Karpas-422 (cell line): ENCODE measurements at regions not wholly inside any gene's neighbourhood (a gene's known extent, or its start where the extent isn't known, plus 50 kb on each side); places are given as distances from the start of the nearest gene placed in this dataset.
"Not testable (repeated sequence)": the region's sequence is repeated elsewhere in the genome, so short reads cannot be mapped to it uniquely, and the experiment has no call there.

Experiments
- DNase-seq: peaks from one replicate; pipeline ENCODE4 v3.0.0-alpha.2; 2015
- H2AFZ ChIP-seq: fragments of 200-600 bp; sonication (generic); 2 replicates; pipeline ENCODE4 v1.6.1; 2014; ENCODE audit warnings: antibody characterized with exemption, low read length, mixed read lengths
- H3K27ac ChIP-seq: fragments of 200-600 bp; sonication (generic); 2 replicates; pipeline ENCODE4 v1.5.1; 2014; ENCODE audit warnings: mild to moderate bottlenecking, low read length, moderate library complexity
- H3K27me3 ChIP-seq: fragments of 200-600 bp; sonication (generic); 2 replicates; pipeline ENCODE4 v1.6.1; 2014; ENCODE audit warnings: low read length, mixed read lengths
- H3K36me3 ChIP-seq: fragments of 200-600 bp; sonication (generic); 2 replicates; pipeline ENCODE4 v1.6.1; 2014; ENCODE audit warnings: low read length, mixed read lengths; ENCODE audit not compliant: insufficient read depth
- H3K4me1 ChIP-seq: fragments of 200-600 bp; sonication (generic); 2 replicates; pipeline ENCODE4 v1.6.1; 2014; ENCODE audit warnings: mild to moderate bottlenecking, low read length, mixed read lengths
- H3K4me2 ChIP-seq: fragments of 200-600 bp; sonication (generic); 2 replicates; pipeline ENCODE4 v1.6.1; 2014; ENCODE audit warnings: low read length, low read depth, mild to moderate bottlenecking; ENCODE audit not compliant: poor library complexity, severe bottlenecking
- H3K4me3 ChIP-seq: fragments of 200-600 bp; sonication (generic); 2 replicates; pipeline ENCODE4 v1.5.1; 2014; ENCODE audit warnings: mild to moderate bottlenecking, antibody characterized with exemption, low read length, mixed read lengths
- H3K79me2 ChIP-seq: fragments of 200-600 bp; sonication (generic); 2 replicates; pipeline ENCODE4 v1.6.1; 2014; ENCODE audit warnings: mild to moderate bottlenecking, low read length, mixed read lengths
- H3K9ac ChIP-seq: fragments of 200-600 bp; sonication (generic); 2 replicates; pipeline ENCODE4 v1.6.0; 2014; ENCODE audit warnings: low read length
- H3K9me2 ChIP-seq: fragments of 200-600 bp; sonication (generic), shearing (Covaris generic); replicated peaks from 2 replicates; pipeline ENCODE4 v1.6.0; 2014; ENCODE audit warnings: mild to moderate bottlenecking, low read length, moderate library complexity; ENCODE audit not compliant: insufficient read depth
- H3K9me3 ChIP-seq: fragments of 300-700, 200-600 bp; sonication (generic); 2 replicates; pipeline ENCODE4 v1.6.1; 2014; ENCODE audit warnings: low read length, mixed read lengths
- H4K20me1 ChIP-seq: fragments of 200-600 bp; sonication (generic); 2 replicates; pipeline ENCODE4 v1.6.1; 2014; ENCODE audit warnings: mild to moderate bottlenecking, antibody characterized with exemption, low read length, low read depth; ENCODE audit not compliant: insufficient read depth
- small RNA-seq: library from RNA; depleted of rRNA; stranded (forward); fragments of <200 nt; gene quantifications from one replicate; pipeline ENCODE3, GENCODE V24; 2014

DNA sequence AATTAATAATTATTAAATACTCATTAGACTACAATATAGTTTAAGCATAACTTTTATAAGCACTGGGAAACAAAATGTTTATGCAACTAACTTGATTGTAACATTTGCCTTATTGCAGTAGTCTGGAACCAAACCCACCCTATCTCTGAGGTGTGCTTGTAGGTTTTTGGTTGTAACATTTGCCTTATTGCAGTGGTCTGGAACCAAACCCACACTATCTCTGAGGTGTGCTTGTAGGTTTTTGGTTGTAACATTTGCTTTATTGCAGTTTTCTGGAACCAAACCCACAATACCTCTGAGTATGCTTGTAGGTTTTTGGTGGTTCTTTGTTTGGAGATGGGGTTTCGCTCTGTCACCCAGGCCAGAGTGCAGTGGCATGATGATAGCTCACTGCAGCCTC is 1376.4 kb upstream of the DEFB115 start:
- not testable (repeated sequence) for H3K9me2 ChIP-seq, H3K27me3 ChIP-seq, H2AFZ ChIP-seq, H3K9ac ChIP-seq, H3K4me3 ChIP-seq, H3K36me3 ChIP-seq, H3K79me2 ChIP-seq, H3K4me2 ChIP-seq, H4K20me1 ChIP-seq, H3K27ac ChIP-seq
- H3K9me3 ChIP-seq, result peaks cover 20% of the 10 kb centered on the region; the same call in 1 of the 2 replicates
- DNase-seq, result peak; percentile 46
- H3K4me1 ChIP-seq, result peaks cover 11% of the 10 kb centered on the region

DNA sequence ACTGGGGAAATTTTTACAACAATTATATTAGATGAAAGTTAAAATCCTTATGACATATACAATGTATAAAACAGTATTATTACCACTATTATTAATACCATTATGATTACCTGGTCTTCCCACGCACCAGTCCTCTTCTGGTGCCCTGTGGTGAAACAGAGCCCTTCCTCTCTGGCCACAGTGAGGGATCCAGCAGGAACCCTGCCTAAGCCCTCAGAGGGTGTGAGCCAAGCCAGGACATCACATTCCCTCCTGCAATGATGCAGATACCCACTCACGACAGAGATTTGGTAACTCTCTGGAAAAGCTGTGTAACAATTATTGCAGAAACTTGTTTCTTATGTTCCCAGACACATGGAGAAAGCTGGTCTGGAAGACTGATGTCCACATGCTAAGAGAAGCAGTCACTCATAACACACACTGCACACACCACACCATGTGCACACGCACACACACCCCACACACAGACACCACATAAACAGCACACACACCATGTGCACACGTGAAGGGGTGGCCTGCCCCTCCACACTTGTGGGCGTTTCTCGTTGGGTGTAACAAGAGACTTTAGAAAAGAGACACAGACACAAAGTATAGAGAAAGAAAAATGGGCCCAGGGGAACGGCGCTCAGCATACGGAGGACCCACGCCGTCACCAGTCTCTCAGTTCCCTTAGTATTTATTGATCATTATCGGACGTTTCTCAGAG is 1373.8 kb upstream of the DEFB115 start:
- H4K20me1 ChIP-seq, result not testable (repeated sequence)
- H3K9me3 ChIP-seq, result peaks cover 12% of the 10 kb centered on the region; the same call in 1 of the 2 replicates

DNA sequence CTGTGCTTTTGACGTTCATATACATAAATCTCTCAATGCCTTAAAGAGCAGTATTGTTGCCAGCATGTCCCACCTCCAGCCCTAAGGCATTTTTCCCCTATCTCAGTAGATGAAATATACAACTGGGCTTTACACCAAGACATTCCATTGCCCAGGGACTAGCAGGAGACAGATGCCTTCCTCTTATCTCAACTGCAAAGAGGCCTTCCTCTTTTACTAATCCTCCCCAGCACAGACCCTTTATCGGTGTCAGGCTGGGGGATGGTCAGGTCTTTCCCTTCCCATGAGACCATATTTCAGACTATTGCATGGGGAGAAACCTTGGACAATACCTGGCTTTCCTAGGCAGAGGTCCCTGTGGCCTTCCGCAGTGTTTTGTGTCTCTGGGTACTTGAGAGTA is 1373.1 kb upstream of the DEFB115 start:
- not testable (repeated sequence) for H3K9me2 ChIP-seq, H3K27me3 ChIP-seq, H3K9me3 ChIP-seq, H3K79me2 ChIP-seq, H4K20me1 ChIP-seq, H3K36me3 ChIP-seq
- peak overlapping the region; percentile 46 for H3K4me2 ChIP-seq
- H2AFZ ChIP-seq, result peak overlapping the region; percentile 65; the same call in 1 of the 2 replicates
- H3K27ac ChIP-seq, result peak overlapping the region; percentile 40
- peak overlapping the region; percentile 5; the same call in 1 of the 2 replicates for H3K9ac ChIP-seq
- DNase-seq, result peak; percentile 52
- H3K4me1 ChIP-seq, result peaks cover 11% of the 10 kb centered on the region
- 0 out of 2 replicates have a peak overlapping the region, but pooled peaks have one; percentile 28 for H3K4me3 ChIP-seq

More for the DNA sequence above, 1373.8 kb upstream of the DEFB115 start:
- DNase-seq, H3K9me2 ChIP-seq, H3K79me2 ChIP-seq, H3K27me3 ChIP-seq, H3K36me3 ChIP-seq: not testable (repeated sequence)
- Histone ChIP-seq H3K27ac (peak overlapping the region; percentile 40), H3K4me1 (peaks cover 11% of the 10 kb centered on the region), H3K9ac (peak overlapping the region; percentile 5; the same call in 1 of the 2 replicates), H3K4me2 (peak overlapping the region; percentile 46), H2AFZ (peak overlapping the region; percentile 65; the same call in 1 of the 2 replicates), H3K4me3 (0 out of 2 replicates have a peak overlapping the region, but pooled peaks have one; percentile 28)

DNA sequence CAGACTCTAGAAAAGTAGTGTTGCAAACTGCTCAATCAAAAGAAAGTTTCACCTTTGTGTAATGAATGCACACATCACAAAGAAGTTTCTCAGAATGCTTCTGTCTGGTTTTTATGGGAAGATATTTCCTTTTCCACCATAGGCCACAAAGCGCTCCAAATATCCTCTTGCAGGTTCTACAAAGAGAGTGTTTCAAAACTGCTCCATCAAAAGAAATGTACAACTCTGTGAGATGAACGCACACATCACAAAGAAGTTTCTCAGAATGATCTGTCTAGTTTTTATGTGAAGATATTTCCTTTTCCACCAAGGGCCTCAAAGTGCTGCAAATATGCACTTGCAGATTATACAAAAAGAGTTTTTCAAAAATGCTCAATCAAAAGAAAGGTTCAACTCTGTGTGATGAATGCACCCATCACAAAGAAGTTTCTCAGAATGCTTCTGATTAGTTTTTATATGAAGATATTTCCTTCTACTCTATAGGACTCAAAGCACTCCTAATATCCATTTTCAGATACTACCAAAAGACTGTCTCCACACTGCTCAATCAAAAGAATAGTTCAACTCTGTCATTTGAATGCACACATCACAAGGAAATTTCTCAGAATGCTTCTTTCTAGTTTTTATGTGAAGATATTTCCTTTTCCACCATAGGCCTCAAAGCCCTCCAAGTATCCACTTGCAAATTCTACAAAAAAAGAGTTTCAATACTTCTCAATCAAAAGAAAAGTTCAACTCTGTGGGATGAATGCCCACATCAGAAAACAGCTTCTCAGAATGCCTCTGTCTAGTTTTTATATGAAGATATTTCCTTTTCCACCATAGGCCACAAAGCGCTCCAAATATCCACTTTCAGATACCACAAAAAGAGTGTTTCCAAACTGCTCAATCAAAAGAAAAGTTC is 1371.9 kb upstream of the DEFB115 start:
- not testable (repeated sequence) for H3K9me3 ChIP-seq, H2AFZ ChIP-seq, H3K9me2 ChIP-seq, H3K27me3 ChIP-seq, H3K79me2 ChIP-seq, H3K36me3 ChIP-seq, H3K4me3 ChIP-seq, H3K4me2 ChIP-seq, H3K9ac ChIP-seq, H3K27ac ChIP-seq, H4K20me1 ChIP-seq
- peaks cover 11% of the 10 kb centered on the region for H3K4me1 ChIP-seq
- peak; percentile 39 for DNase-seq

DNA sequence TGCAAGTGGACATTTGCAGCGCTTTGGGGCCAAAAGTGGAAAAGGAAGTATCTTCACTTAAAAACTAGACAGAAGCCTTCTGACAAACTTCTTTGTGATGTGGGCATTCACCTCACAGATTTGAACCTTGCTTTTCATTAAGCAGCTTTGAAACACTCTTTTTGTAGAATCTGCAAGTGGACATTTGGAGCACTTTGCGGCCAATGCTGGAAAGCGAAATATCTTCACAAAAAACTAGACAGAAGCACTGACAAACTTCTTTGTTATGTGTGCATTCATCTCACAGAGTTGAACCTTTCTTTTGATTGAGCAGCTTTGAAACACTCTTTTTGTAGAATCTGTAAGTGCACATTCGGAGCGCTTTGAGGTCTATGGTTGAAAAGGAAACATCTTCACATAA is 1365.9 kb upstream of the DEFB115 start:
- H3K4me1 ChIP-seq, H3K36me3 ChIP-seq: not testable (repeated sequence)

More for the DNA sequence above, 1365.9 kb upstream of the DEFB115 start:
- DNase-seq, result peak; percentile 39
- not testable (repeated sequence) for H3K9me3 ChIP-seq, H3K4me2 ChIP-seq, H3K27ac ChIP-seq, H3K4me3 ChIP-seq, H3K9me2 ChIP-seq, H3K27me3 ChIP-seq, H3K9ac ChIP-seq, H4K20me1 ChIP-seq, H3K79me2 ChIP-seq
- 0 out of 2 replicates have a peak overlapping the region, but pooled peaks have one; percentile 2 for H2AFZ ChIP-seq

Small RNA genes lying in the stretch of these regions (small RNA-seq; reads per million reads assigned to genes)
- 0.43 reads per million, percentile 6 among the genes with 10 or more reads in this experiment for gene RF00002
